ENCODE measurements at regions not wholly inside any gene's neighbourhood (a gene's known extent, or its start where the extent isn't known, plus 50 kb on each side); places are given as distances from the start of the nearest gene placed in this dataset.
"Not testable (repeated sequence)": the region's sequence is repeated elsewhere in the genome, so short reads cannot be mapped to it uniquely, and the experiment has no call there.

GRCh38 chr11:96738311-96738710 lies 348.5 kb downstream of the JRKL start:
- Histone ChIP-seq H3K9ac (ENCODE audit: low read length) (no peak overlapping the region), H3K4ac (ENCODE audit: low read depth, low read length) (no peak overlapping the region), H2BK120ac (ENCODE audit: low read depth, low read length) (no peak overlapping the region), H3K18ac (ENCODE audit: low read length) (no peak overlapping the region), H2BK5ac (ENCODE audit: low read length) (no peak overlapping the region), H3K4me2 (ENCODE audit: low read length) (no peak overlapping the region), H3K56ac (ENCODE audit: low read length) (no peak overlapping the region), H3K23ac (ENCODE audit: low read length) (no peak overlapping the region), H3K79me2 (ENCODE audit: control insufficient read depth, insufficient read depth, low read length) (no peaks in the 10 kb centered on the region), H3K79me1 (ENCODE audit: low read length) (no peaks in the 10 kb centered on the region), H3K4me1 (ENCODE audit: control insufficient read depth, low read depth, low read length) (no peaks in the 10 kb centered on the region), H3K27me3 (ENCODE audit: insufficient read depth, low read length, poor library complexity) (no peaks in the 10 kb centered on the region), H3K36me3 (ENCODE audit: control insufficient read depth, insufficient read depth, low read length) (no peaks in the 10 kb centered on the region), H3K27ac (ENCODE audit: low read depth, low read length) (no peak overlapping the region), H2AK5ac (ENCODE audit: low read length) (no peak overlapping the region), H4K5ac (ENCODE audit: low read length) (no peak overlapping the region), H4K8ac (ENCODE audit: low read depth, low read length) (no peak overlapping the region), H3K4me3 (ENCODE audit: low read length) (no peak overlapping the region), H2BK15ac (replicated peaks; ENCODE audit: low read depth) (no peak overlapping the region)
- WGBS (ENCODE audit: extremely low coverage, insufficient coverage, low lambda C conversion rate), result no CpG with 5 or more reads among the region's 3 CpGs
- no peak for DNase-seq

- Histone ChIP-seq H2BK120ac (ENCODE audit: low read depth, low read length) (no peak overlapping the region), H3K79me1 (ENCODE audit: low read length) (no peaks in the 10 kb centered on the region), H3K79me2 (ENCODE audit: control insufficient read depth, insufficient read depth, low read length) (no peaks in the 10 kb centered on the region), H3K27me3 (ENCODE audit: insufficient read depth, low read length, poor library complexity) (no peaks in the 10 kb centered on the region), H2BK5ac (ENCODE audit: low read length) (no peak overlapping the region), H3K9ac (ENCODE audit: low read length) (no peak overlapping the region), H3K4ac (ENCODE audit: low read depth, low read length) (no peak overlapping the region), H4K8ac (ENCODE audit: low read depth, low read length) (no peak overlapping the region), H3K4me2 (ENCODE audit: low read length) (no peak overlapping the region), H2BK15ac (replicated peaks; ENCODE audit: low read depth) (no peak overlapping the region), H3K27ac (ENCODE audit: low read depth, low read length) (no peak overlapping the region), H3K4me3 (ENCODE audit: low read length) (no peak overlapping the region), H3K36me3 (ENCODE audit: control insufficient read depth, insufficient read depth, low read length) (no peaks in the 10 kb centered on the region), H3K23ac (ENCODE audit: low read length) (no peak overlapping the region), H3K56ac (ENCODE audit: low read length) (no peak overlapping the region), H3K4me1 (ENCODE audit: control insufficient read depth, low read depth, low read length) (no peaks in the 10 kb centered on the region), H2AK5ac (ENCODE audit: low read length) (no peak overlapping the region), H3K18ac (ENCODE audit: low read length) (no peak overlapping the region), H4K5ac (ENCODE audit: low read length) (no peak overlapping the region)
- no CpG with 5 or more reads among the region's 5 CpGs for WGBS (ENCODE audit: extremely low coverage, insufficient coverage, low lambda C conversion rate)
- DNase-seq, result no peak
Measured at GRCh38 chr11:96741068-96741467, 351.3 kb downstream of the JRKL start.

GRCh38 chr11:96744697-96745096 lies 354.9 kb downstream of the JRKL start:
- no peak overlapping the region for H3K4me2 ChIP-seq (ENCODE audit: low read length)

GRCh38 chr11:96748639-96749370 lies 359.0 kb downstream of the JRKL start:
- H3K4ac ChIP-seq (ENCODE audit: low read depth, low read length), result no peak overlapping the region
- no peak overlapping the region for H3K4me3 ChIP-seq (ENCODE audit: low read length)
- no CpG with 5 or more reads among the region's 2 CpGs for WGBS (ENCODE audit: extremely low coverage, insufficient coverage, low lambda C conversion rate)
- no peak overlapping the region for H3K23ac ChIP-seq (ENCODE audit: low read length)
- no peak overlapping the region for H4K8ac ChIP-seq (ENCODE audit: low read depth, low read length)
- H3K4me1 ChIP-seq (ENCODE audit: control insufficient read depth, low read depth, low read length), result no peaks in the 10 kb centered on the region
- no peaks in the 10 kb centered on the region for H3K27me3 ChIP-seq (ENCODE audit: insufficient read depth, low read length, poor library complexity)
- no peaks in the 10 kb centered on the region for H3K79me1 ChIP-seq (ENCODE audit: low read length)
- no peak overlapping the region for H3K56ac ChIP-seq (ENCODE audit: low read length)
- no peak overlapping the region for H3K27ac ChIP-seq (ENCODE audit: low read depth, low read length)
- no peak overlapping the region for H3K9ac ChIP-seq (ENCODE audit: low read length)
- no peak overlapping the region for H2BK5ac ChIP-seq (ENCODE audit: low read length)
- no peak overlapping the region for H3K4me2 ChIP-seq (ENCODE audit: low read length)
- no peaks in the 10 kb centered on the region for H3K36me3 ChIP-seq (ENCODE audit: control insufficient read depth, insufficient read depth, low read length)
- no peak overlapping the region for H4K5ac ChIP-seq (ENCODE audit: low read length)
- no peaks in the 10 kb centered on the region for H3K79me2 ChIP-seq (ENCODE audit: control insufficient read depth, insufficient read depth, low read length)
- no peak overlapping the region for H2BK120ac ChIP-seq (ENCODE audit: low read depth, low read length)
- H2BK15ac ChIP-seq (replicated peaks; ENCODE audit: low read depth), result no peak overlapping the region
- no peak for DNase-seq
- H2AK5ac ChIP-seq (ENCODE audit: low read length), result no peak overlapping the region
- H3K18ac ChIP-seq (ENCODE audit: low read length), result no peak overlapping the region

More at GRCh38 chr11:96744697-96745096, 354.9 kb downstream of the JRKL start:
- WGBS (ENCODE audit: extremely low coverage, insufficient coverage, low lambda C conversion rate), result no CpG with 5 or more reads among the region's 1 CpG
- Histone ChIP-seq H3K79me2 (ENCODE audit: control insufficient read depth, insufficient read depth, low read length) (no peaks in the 10 kb centered on the region), H4K5ac (ENCODE audit: low read length) (no peak overlapping the region), H4K8ac (ENCODE audit: low read depth, low read length) (no peak overlapping the region), H2AK5ac (ENCODE audit: low read length) (no peak overlapping the region), H3K36me3 (ENCODE audit: control insufficient read depth, insufficient read depth, low read length) (no peaks in the 10 kb centered on the region), H3K79me1 (ENCODE audit: low read length) (no peaks in the 10 kb centered on the region), H3K4me3 (ENCODE audit: low read length) (no peak overlapping the region), H3K27ac (ENCODE audit: low read depth, low read length) (no peak overlapping the region), H3K9ac (ENCODE audit: low read length) (no peak overlapping the region), H3K4me1 (ENCODE audit: control insufficient read depth, low read depth, low read length) (no peaks in the 10 kb centered on the region), H3K18ac (ENCODE audit: low read length) (no peak overlapping the region), H3K27me3 (ENCODE audit: insufficient read depth, low read length, poor library complexity) (no peaks in the 10 kb centered on the region), H2BK120ac (ENCODE audit: low read depth, low read length) (no peak overlapping the region), H2BK15ac (replicated peaks; ENCODE audit: low read depth) (no peak overlapping the region), H2BK5ac (ENCODE audit: low read length) (no peak overlapping the region), H3K23ac (ENCODE audit: low read length) (no peak overlapping the region), H3K4ac (ENCODE audit: low read depth, low read length) (no peak overlapping the region), H3K56ac (ENCODE audit: low read length) (no peak overlapping the region)
- DNase-seq, result no peak

- not testable (repeated sequence) for H2BK120ac ChIP-seq (ENCODE audit: low read depth, low read length); H2BK5ac ChIP-seq (ENCODE audit: low read length); DNase-seq; H2BK15ac ChIP-seq (replicated peaks; ENCODE audit: low read depth); H3K79me2 ChIP-seq (ENCODE audit: control insufficient read depth, insufficient read depth, low read length); H3K56ac ChIP-seq (ENCODE audit: low read length); H4K5ac ChIP-seq (ENCODE audit: low read length); H3K4me2 ChIP-seq (ENCODE audit: low read length); H3K36me3 ChIP-seq (ENCODE audit: control insufficient read depth, insufficient read depth, low read length); H3K4me3 ChIP-seq (ENCODE audit: low read length); H3K27me3 ChIP-seq (ENCODE audit: insufficient read depth, low read length, poor library complexity); H3K4ac ChIP-seq (ENCODE audit: low read depth, low read length); H3K4me1 ChIP-seq (ENCODE audit: control insufficient read depth, low read depth, low read length); H3K18ac ChIP-seq (ENCODE audit: low read length); H3K23ac ChIP-seq (ENCODE audit: low read length); H4K8ac ChIP-seq (ENCODE audit: low read depth, low read length); H3K27ac ChIP-seq (ENCODE audit: low read depth, low read length); H3K9ac ChIP-seq (ENCODE audit: low read length); H2AK5ac ChIP-seq (ENCODE audit: low read length); H3K79me1 ChIP-seq (ENCODE audit: low read length)
- no CpG with 5 or more reads among the region's 2 CpGs for WGBS (ENCODE audit: extremely low coverage, insufficient coverage, low lambda C conversion rate)
Measured at GRCh38 chr11:96751807-96752206, 362.0 kb downstream of the JRKL start.

GRCh38 chr11:96752221-96752620 lies 362.4 kb downstream of the JRKL start:
- H2BK120ac ChIP-seq (ENCODE audit: low read depth, low read length), result no peak overlapping the region
- no peak overlapping the region for H3K18ac ChIP-seq (ENCODE audit: low read length)
- no peaks in the 10 kb centered on the region for H3K4me1 ChIP-seq (ENCODE audit: control insufficient read depth, low read depth, low read length)
- no peak overlapping the region for H3K27ac ChIP-seq (ENCODE audit: low read depth, low read length)
- no peak overlapping the region for H4K8ac ChIP-seq (ENCODE audit: low read depth, low read length)
- no peak overlapping the region for H3K9ac ChIP-seq (ENCODE audit: low read length)
- H2BK5ac ChIP-seq (ENCODE audit: low read length), result no peak overlapping the region
- H3K23ac ChIP-seq (ENCODE audit: low read length), result no peak overlapping the region
- H4K5ac ChIP-seq (ENCODE audit: low read length), result no peak overlapping the region
- no peak overlapping the region for H3K56ac ChIP-seq (ENCODE audit: low read length)
- no peak overlapping the region for H3K4me3 ChIP-seq (ENCODE audit: low read length)
- H2AK5ac ChIP-seq (ENCODE audit: low read length), result no peak overlapping the region
- no peak overlapping the region for H3K4ac ChIP-seq (ENCODE audit: low read depth, low read length)
- H3K4me2 ChIP-seq (ENCODE audit: low read length), result no peak overlapping the region
- H2BK15ac ChIP-seq (replicated peaks; ENCODE audit: low read depth), result no peak overlapping the region
- H3K27me3 ChIP-seq (ENCODE audit: insufficient read depth, low read length, poor library complexity), result no peaks in the 10 kb centered on the region
- no peaks in the 10 kb centered on the region for H3K36me3 ChIP-seq (ENCODE audit: control insufficient read depth, insufficient read depth, low read length)
- no peak for DNase-seq
- H3K79me1 ChIP-seq (ENCODE audit: low read length), result no peaks in the 10 kb centered on the region
- no CpG with 5 or more reads among the region's 2 CpGs for WGBS (ENCODE audit: extremely low coverage, insufficient coverage, low lambda C conversion rate)
- no peaks in the 10 kb centered on the region for H3K79me2 ChIP-seq (ENCODE audit: control insufficient read depth, insufficient read depth, low read length)

All from mesendoderm (in vitro differentiated cells).